ENCODE measurements at regions not wholly inside any gene's neighbourhood (a gene's known extent, or its start where the extent isn't known, plus 50 kb on each side); places are given as distances from the start of the nearest gene placed in this dataset.

DNA sequence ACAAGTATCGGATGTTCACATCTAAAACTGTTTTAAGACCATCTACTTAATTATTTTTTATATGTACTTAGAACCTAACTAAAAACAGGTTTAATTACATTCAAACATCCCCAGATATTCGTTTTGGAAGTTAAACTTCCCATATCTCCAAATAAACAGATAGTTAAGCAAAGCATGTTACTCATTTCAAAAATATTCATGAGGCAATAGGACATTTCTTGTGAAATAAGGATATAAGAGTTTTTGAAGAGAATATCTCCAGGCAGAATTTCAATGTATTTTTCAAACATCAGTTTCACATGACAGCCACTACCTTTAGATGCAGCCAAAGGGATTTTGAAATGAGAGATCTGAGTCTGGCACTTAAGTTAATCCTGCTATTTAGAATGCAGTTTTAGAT, 697.5 kb downstream of the SLITRK1 start:
- Histone ChIP-seq H3K9me3 (ENCODE audit: control insufficient read depth, insufficient read depth, low read depth, low read length) (no peaks in the 10 kb centered on the region), H3K27ac (ENCODE audit: extremely low read depth, low read depth, low read length) (no peak overlapping the region)

DNA sequence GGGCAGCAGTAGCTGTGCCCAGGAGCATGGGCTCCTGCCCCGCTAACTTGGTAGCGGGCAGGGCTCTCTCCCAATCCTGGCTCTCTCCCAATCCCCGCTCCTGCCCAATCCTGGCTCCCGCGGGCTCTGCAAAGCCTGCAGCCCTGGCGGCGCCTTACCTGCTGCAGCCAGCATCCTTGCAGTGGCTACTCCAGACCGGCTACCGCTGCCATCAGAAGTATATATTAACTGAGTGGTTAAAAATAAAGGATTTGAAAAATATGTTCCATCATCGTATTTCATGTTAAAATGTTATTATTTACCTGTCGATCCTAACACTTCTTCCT, 698.2 kb downstream of the SLITRK1 start:
- Histone ChIP-seq H3K4me3 (ENCODE audit: low read depth, low read length) (no peak overlapping the region), H3K9me3 (ENCODE audit: control insufficient read depth, insufficient read depth, low read depth, low read length) (no peaks in the 10 kb centered on the region), H3K36me3 (ENCODE audit: control insufficient read depth in 2 of 2, insufficient read depth in 1 of 2, low read length in 2 of 2) (no peaks in the 10 kb centered on the region), H3K4me1 (ENCODE audit: control insufficient read depth, insufficient read depth, low read length) (no peaks in the 10 kb centered on the region), H3K27ac (ENCODE audit: extremely low read depth, low read depth, low read length) (no peak overlapping the region)
- ChIA-PET CTCF (no interaction called here), POLR2A (no interaction called here)
- TF ChIP-seq ZNF530 (tag by site-specific recombination; IDR thresholded peaks at IDR 0.05; ENCODE audit: low read depth), result no peak
- TF ChIP-seq GFI1B (tag by site-specific recombination; IDR thresholded peaks at IDR 0.05), result no peak
- no peak for TF ChIP-seq MYNN (tag by site-specific recombination; IDR thresholded peaks at IDR 0.05; ENCODE audit: borderline replicate concordance)
- TF ChIP-seq ZNF624 (tag by site-specific recombination; IDR thresholded peaks at IDR 0.05), result no peak
- TF ChIP-seq, protein P1, sequence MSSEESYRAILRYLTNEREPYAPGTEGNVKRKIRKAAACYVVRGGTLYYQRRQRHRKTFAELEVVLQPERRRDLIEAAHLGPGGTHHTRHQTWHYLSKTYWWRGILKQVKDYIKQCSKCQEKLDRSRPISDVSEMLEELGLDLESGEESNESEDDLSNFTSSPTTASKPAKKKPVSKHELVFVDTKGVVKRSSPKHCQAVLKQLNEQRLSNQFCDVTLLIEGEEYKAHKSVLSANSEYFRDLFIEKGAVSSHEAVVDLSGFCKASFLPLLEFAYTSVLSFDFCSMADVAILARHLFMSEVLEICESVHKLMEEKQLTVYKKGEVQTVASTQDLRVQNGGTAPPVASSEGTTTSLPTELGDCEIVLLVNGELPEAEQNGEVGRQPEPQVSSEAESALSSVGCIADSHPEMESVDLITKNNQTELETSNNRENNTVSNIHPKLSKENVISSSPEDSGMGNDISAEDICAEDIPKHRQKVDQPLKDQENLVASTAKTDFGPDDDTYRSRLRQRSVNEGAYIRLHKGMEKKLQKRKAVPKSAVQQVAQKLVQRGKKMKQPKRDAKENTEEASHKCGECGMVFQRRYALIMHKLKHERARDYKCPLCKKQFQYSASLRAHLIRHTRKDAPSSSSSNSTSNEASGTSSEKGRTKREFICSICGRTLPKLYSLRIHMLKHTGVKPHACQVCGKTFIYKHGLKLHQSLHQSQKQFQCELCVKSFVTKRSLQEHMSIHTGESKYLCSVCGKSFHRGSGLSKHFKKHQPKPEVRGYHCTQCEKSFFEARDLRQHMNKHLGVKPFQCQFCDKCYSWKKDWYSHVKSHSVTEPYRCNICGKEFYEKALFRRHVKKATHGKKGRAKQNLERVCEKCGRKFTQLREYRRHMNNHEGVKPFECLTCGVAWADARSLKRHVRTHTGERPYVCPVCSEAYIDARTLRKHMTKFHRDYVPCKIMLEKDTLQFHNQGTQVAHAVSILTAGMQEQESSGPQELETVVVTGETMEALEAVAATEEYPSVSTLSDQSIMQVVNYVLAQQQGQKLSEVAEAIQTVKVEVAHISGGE (tag by site-specific recombination; conservative IDR thresholded peaks at IDR 0.05; ENCODE audit: low read depth), result no peak
- TF ChIP-seq ZNF621 (tag by site-specific recombination; IDR thresholded peaks at IDR 0.05), result no peak
- TF ChIP-seq SCRT2 (tag by site-specific recombination; IDR thresholded peaks at IDR 0.05), result no peak
- TF ChIP-seq ZNF214 (tag by site-specific recombination; IDR thresholded peaks at IDR 0.05; ENCODE audit: borderline replicate concordance), result no peak

More for the DNA sequence above, 697.5 kb downstream of the SLITRK1 start:
- ChIA-PET POLR2A (no interaction called here), CTCF (no interaction called here)
- Histone ChIP-seq H3K36me3 (ENCODE audit: control insufficient read depth in 2 of 2, insufficient read depth in 1 of 2, low read length in 2 of 2) (no peaks in the 10 kb centered on the region), H3K4me3 (ENCODE audit: low read depth, low read length) (no peak overlapping the region), H3K4me1 (ENCODE audit: control insufficient read depth, insufficient read depth, low read length) (no peaks in the 10 kb centered on the region)
- TF ChIP-seq ZSCAN30 (tag by site-specific recombination; IDR thresholded peaks at IDR 0.05), result no peak
- TF ChIP-seq ZNF239 (tag by site-specific recombination; IDR thresholded peaks at IDR 0.05), result no peak
- no peak for TF ChIP-seq ZNF623 (tag by site-specific recombination; IDR thresholded peaks at IDR 0.05)
- TF ChIP-seq, protein P2, sequence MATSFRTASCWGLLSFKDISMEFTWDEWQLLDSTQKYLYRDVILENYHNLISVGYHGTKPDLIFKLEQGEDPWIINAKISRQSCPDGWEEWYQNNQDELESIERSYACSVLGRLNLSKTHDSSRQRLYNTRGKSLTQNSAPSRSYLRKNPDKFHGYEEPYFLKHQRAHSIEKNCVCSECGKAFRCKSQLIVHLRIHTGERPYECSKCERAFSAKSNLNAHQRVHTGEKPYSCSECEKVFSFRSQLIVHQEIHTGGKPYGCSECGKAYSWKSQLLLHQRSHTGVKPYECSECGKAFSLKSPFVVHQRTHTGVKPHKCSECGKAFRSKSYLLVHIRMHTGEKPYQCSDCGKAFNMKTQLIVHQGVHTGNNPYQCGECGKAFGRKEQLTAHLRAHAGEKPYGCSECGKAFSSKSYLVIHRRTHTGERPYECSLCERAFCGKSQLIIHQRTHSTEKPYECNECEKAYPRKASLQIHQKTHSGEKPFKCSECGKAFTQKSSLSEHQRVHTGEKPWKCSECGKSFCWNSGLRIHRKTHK (tag by site-specific recombination; IDR thresholded peaks at IDR 0.05), result no peak
- no peak for TF ChIP-seq ZBTB48 (tag by site-specific recombination; IDR thresholded peaks at IDR 0.05)
- TF ChIP-seq, protein P3, sequence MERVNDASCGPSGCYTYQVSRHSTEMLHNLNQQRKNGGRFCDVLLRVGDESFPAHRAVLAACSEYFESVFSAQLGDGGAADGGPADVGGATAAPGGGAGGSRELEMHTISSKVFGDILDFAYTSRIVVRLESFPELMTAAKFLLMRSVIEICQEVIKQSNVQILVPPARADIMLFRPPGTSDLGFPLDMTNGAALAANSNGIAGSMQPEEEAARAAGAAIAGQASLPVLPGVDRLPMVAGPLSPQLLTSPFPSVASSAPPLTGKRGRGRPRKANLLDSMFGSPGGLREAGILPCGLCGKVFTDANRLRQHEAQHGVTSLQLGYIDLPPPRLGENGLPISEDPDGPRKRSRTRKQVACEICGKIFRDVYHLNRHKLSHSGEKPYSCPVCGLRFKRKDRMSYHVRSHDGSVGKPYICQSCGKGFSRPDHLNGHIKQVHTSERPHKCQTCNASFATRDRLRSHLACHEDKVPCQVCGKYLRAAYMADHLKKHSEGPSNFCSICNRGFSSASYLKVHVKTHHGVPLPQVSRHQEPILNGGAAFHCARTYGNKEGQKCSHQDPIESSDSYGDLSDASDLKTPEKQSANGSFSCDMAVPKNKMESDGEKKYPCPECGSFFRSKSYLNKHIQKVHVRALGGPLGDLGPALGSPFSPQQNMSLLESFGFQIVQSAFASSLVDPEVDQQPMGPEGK (tag by site-specific recombination; IDR thresholded peaks at IDR 0.05), result no peak
- no peak for TF ChIP-seq GLI2 (tag by site-specific recombination; IDR thresholded peaks at IDR 0.05; ENCODE audit: borderline replicate concordance, low read depth)
- TF ChIP-seq ZNF777 (tag by site-specific recombination; IDR thresholded peaks at IDR 0.05; ENCODE audit: borderline replicate concordance), result no peak
- TF ChIP-seq ZNF791 (tag by site-specific recombination; IDR thresholded peaks at IDR 0.05), result no peak
- TF ChIP-seq, protein P4, sequence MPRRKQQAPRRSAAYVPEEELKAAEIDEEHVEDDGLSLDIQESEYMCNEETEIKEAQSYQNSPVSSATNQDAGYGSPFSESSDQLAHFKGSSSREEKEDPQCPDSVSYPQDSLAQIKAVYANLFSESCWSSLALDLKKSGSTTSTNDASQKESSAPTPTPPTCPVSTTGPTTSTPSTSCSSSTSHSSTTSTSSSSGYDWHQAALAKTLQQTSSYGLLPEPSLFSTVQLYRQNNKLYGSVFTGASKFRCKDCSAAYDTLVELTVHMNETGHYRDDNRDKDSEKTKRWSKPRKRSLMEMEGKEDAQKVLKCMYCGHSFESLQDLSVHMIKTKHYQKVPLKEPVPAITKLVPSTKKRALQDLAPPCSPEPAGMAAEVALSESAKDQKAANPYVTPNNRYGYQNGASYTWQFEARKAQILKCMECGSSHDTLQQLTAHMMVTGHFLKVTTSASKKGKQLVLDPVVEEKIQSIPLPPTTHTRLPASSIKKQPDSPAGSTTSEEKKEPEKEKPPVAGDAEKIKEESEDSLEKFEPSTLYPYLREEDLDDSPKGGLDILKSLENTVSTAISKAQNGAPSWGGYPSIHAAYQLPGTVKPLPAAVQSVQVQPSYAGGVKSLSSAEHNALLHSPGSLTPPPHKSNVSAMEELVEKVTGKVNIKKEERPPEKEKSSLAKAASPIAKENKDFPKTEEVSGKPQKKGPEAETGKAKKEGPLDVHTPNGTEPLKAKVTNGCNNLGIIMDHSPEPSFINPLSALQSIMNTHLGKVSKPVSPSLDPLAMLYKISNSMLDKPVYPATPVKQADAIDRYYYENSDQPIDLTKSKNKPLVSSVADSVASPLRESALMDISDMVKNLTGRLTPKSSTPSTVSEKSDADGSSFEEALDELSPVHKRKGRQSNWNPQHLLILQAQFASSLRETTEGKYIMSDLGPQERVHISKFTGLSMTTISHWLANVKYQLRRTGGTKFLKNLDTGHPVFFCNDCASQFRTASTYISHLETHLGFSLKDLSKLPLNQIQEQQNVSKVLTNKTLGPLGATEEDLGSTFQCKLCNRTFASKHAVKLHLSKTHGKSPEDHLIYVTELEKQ (tag by site-specific recombination; IDR thresholded peaks at IDR 0.05; ENCODE audit: borderline replicate concordance), result no peak
- TF ChIP-seq, protein P5, sequence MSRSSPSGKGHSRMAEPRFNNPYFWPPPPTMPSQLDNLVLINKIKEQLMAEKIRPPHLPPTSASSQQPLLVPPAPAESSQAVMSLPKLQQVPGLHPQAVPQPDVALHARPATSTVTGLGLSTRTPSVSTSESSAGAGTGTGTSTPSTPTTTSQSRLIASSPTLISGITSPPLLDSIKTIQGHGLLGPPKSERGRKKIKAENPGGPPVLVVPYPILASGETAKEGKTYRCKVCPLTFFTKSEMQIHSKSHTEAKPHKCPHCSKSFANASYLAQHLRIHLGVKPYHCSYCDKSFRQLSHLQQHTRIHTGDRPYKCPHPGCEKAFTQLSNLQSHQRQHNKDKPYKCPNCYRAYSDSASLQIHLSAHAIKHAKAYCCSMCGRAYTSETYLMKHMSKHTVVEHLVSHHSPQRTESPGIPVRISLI (tag by site-specific recombination; IDR thresholded peaks at IDR 0.05), result no peak
- TF ChIP-seq, protein P6, sequence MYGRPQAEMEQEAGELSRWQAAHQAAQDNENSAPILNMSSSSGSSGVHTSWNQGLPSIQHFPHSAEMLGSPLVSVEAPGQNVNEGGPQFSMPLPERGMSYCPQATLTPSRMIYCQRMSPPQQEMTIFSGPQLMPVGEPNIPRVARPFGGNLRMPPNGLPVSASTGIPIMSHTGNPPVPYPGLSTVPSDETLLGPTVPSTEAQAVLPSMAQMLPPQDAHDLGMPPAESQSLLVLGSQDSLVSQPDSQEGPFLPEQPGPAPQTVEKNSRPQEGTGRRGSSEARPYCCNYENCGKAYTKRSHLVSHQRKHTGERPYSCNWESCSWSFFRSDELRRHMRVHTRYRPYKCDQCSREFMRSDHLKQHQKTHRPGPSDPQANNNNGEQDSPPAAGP (tag by site-specific recombination; IDR thresholded peaks at IDR 0.05), result no peak
- TF ChIP-seq ZBTB21 (tag by site-specific recombination; IDR thresholded peaks at IDR 0.05), result no peak
- no peak for TF ChIP-seq ZNF830 (tag by site-specific recombination; IDR thresholded peaks at IDR 0.05; ENCODE audit: low read depth)
- TF ChIP-seq ZSCAN16 (tag by site-specific recombination; IDR thresholded peaks at IDR 0.05), result no peak
- TF ChIP-seq ZNF16 (tag by site-specific recombination; IDR thresholded peaks at IDR 0.05; ENCODE audit: low read depth), result no peak
- TF ChIP-seq FEZF1 (tag by site-specific recombination; IDR thresholded peaks at IDR 0.05), result no peak
- TF ChIP-seq ZNF112 (tag by site-specific recombination; IDR thresholded peaks at IDR 0.05), result no peak
- TF ChIP-seq TCF7L2 (IDR thresholded peaks at IDR 0.05; ENCODE audit: borderline replicate concordance, low read depth, low read length), result no peak
